ENCODE measurements at regions not wholly inside any gene's neighbourhood (a gene's known extent, or its start where the extent isn't known, plus 50 kb on each side); places are given as distances from the start of the nearest gene placed in this dataset.

DNA sequence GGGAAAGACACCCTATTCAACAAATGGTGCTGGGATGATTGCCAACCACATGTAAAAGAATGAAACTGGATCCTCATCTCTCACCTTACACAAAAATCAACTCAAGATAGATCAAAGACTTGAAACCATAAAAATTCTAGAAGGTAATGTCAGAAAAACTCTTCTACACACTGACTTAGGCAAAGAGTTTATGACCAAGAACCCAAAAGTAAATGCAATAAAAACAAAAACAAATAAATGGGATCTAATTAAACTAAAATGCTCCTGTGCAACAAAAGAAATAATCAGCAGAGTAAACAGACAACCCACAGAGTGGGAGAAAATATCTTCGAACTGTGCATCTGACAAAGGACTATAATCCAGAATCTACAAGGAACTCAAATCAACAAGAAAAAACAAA lies 504.2 kb upstream of the MBL2 start:
- no peak for TF ChIP-seq CBX3 (IDR thresholded peaks at IDR 0.05; ENCODE audit: low read depth)
- TF ChIP-seq FOSL1 (IDR thresholded peaks at IDR 0.05; ENCODE audit: low read depth), result no peak
- no peak for TF ChIP-seq SP1 (IDR thresholded peaks at IDR 0.05; ENCODE audit: low read depth)
- no peak for TF ChIP-seq CEBPB (IDR thresholded peaks at IDR 0.05; ENCODE audit: low read depth)
- no peak for TF ChIP-seq TCF7L2 (IDR thresholded peaks at IDR 0.05; ENCODE audit: borderline replicate concordance, extremely low read depth, insufficient read depth, insufficient read length)
- TF ChIP-seq POLR2AphosphoS5 (IDR thresholded peaks at IDR 0.05; ENCODE audit: low read depth, low read length), result no peak
- TF ChIP-seq, protein P1, sequence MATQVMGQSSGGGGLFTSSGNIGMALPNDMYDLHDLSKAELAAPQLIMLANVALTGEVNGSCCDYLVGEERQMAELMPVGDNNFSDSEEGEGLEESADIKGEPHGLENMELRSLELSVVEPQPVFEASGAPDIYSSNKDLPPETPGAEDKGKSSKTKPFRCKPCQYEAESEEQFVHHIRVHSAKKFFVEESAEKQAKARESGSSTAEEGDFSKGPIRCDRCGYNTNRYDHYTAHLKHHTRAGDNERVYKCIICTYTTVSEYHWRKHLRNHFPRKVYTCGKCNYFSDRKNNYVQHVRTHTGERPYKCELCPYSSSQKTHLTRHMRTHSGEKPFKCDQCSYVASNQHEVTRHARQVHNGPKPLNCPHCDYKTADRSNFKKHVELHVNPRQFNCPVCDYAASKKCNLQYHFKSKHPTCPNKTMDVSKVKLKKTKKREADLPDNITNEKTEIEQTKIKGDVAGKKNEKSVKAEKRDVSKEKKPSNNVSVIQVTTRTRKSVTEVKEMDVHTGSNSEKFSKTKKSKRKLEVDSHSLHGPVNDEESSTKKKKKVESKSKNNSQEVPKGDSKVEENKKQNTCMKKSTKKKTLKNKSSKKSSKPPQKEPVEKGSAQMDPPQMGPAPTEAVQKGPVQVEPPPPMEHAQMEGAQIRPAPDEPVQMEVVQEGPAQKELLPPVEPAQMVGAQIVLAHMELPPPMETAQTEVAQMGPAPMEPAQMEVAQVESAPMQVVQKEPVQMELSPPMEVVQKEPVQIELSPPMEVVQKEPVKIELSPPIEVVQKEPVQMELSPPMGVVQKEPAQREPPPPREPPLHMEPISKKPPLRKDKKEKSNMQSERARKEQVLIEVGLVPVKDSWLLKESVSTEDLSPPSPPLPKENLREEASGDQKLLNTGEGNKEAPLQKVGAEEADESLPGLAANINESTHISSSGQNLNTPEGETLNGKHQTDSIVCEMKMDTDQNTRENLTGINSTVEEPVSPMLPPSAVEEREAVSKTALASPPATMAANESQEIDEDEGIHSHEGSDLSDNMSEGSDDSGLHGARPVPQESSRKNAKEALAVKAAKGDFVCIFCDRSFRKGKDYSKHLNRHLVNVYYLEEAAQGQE (IDR thresholded peaks at IDR 0.05; ENCODE audit: low read depth), result no peak
- TF ChIP-seq ZFX (IDR thresholded peaks at IDR 0.05), result no peak
- Histone ChIP-seq H3K79me2 (ENCODE audit: insufficient read depth, low read length) (no peaks in the 10 kb centered on the region), H3K4me2 (ENCODE audit: low read length) (no peak overlapping the region), H3K4me3 (replicated peaks in 1 of 2; ENCODE audit: low read depth in 1 of 2, low read length in 2 of 2) (no peak overlapping the region), H3K4me1 (ENCODE audit: control insufficient read depth in 1 of 2, insufficient read depth in 2 of 2, low read length in 2 of 2) (no peaks in the 10 kb centered on the region), H3K27ac (ENCODE audit: low read depth, low read length) (no peak overlapping the region), H3K27me3 (ENCODE audit: insufficient read depth, low read length) (no peaks in the 10 kb centered on the region), H2AFZ (ENCODE audit: low read depth, low read length, poor library complexity, severe bottlenecking) (no peak overlapping the region), H3K9me3 (ENCODE audit: control insufficient read depth in 1 of 2, insufficient read depth in 1 of 2, low read depth in 1 of 2, low read length in 2 of 2) (peaks cover 12 to 19% of the 10 kb centered on the region in 2 experiments; a peak in 2 of 4 replicates), H3K9me2 (ENCODE audit: insufficient read depth) (no peaks in the 10 kb centered on the region), H4K20me1 (ENCODE audit: insufficient read depth) (no peaks in the 10 kb centered on the region), H3K9ac (ENCODE audit: low read length) (no peak overlapping the region), H3K36me3 (ENCODE audit: control insufficient read depth in 1 of 2, insufficient read depth in 2 of 2, low read length in 2 of 2) (no peaks in the 10 kb centered on the region)
- ChIA-PET POLR2A (no interaction called here), CTCF (no interaction called here), RAD21 (ENCODE audit: low non-redundant PET in 1 of 2, low total read pairs in 2 of 2, uncharacterized antibody in 2 of 2, unreplicated experiment in 2 of 2) (no interaction called here)
- no TSS peak for BruUV-seq (replicated peaks)
- ATAC-seq (no peak), DNase-seq (ENCODE audit: low read depth, low spot score) (no peak)
- intact Hi-C loops (cut with micrococcal nuclease), result no loop called here

DNA sequence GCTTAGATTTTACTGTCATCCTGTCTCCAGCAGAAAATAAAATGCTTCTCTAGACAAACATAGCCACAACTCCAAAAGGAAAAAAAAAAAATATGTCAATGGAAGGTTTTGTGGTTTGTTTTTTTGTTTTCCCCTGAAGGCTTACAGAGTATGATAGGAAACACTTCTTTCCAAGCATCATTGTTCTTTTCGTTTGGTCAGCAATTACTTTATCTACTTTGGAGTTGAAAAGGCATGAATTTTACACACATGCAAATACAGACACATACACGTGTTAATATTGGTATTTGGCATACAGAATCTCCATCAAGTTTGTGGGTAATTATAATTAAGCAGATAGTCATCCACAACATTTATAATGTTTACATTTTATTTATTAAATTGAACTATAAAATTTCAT lies 496.9 kb upstream of the MBL2 start:
- Histone ChIP-seq H3K9me3 (ENCODE audit: control insufficient read depth in 1 of 2, insufficient read depth in 1 of 2, low read depth in 1 of 2, low read length in 2 of 2) (peaks cover 12 to 35% of the 10 kb centered on the region in 2 experiments; a peak in 2 of 4 replicates), H3K36me3 (ENCODE audit: control insufficient read depth in 1 of 2, insufficient read depth in 2 of 2, low read length in 2 of 2) (no peaks in the 10 kb centered on the region), H3K4me1 (ENCODE audit: control insufficient read depth in 1 of 2, insufficient read depth in 2 of 2, low read length in 2 of 2) (no peaks in the 10 kb centered on the region), H2AFZ (ENCODE audit: low read depth, low read length, poor library complexity, severe bottlenecking) (no peak overlapping the region), H3K9me2 (ENCODE audit: insufficient read depth) (no peaks in the 10 kb centered on the region), H3K4me3 (replicated peaks in 1 of 2; ENCODE audit: low read depth in 1 of 2, low read length in 2 of 2) (no peak overlapping the region), H3K27ac (ENCODE audit: low read depth, low read length) (no peak overlapping the region), H4K20me1 (ENCODE audit: insufficient read depth) (no peaks in the 10 kb centered on the region), H3K27me3 (ENCODE audit: insufficient read depth, low read length) (no peaks in the 10 kb centered on the region), H3K79me2 (ENCODE audit: insufficient read depth, low read length) (no peaks in the 10 kb centered on the region), H3K4me2 (ENCODE audit: low read length) (no peak overlapping the region), H3K9ac (ENCODE audit: low read length) (no peak overlapping the region)
- ATAC-seq, result no peak
- RAD21 ChIA-PET (ENCODE audit: low non-redundant PET in 1 of 2, low total read pairs in 2 of 2, uncharacterized antibody in 2 of 2, unreplicated experiment in 2 of 2), result no interaction called here
- intact Hi-C loops (cut with micrococcal nuclease), result no loop called here
- TF ChIP-seq, protein P2, sequence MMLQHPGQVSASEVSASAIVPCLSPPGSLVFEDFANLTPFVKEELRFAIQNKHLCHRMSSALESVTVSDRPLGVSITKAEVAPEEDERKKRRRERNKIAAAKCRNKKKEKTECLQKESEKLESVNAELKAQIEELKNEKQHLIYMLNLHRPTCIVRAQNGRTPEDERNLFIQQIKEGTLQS (IDR thresholded peaks at IDR 0.05), result no peak
- TF ChIP-seq, protein P1 (IDR thresholded peaks at IDR 0.05; ENCODE audit: low read depth), result no peak
- no peak for TF ChIP-seq FOSL1 (IDR thresholded peaks at IDR 0.05; ENCODE audit: low read depth)
- TF ChIP-seq, protein P3, sequence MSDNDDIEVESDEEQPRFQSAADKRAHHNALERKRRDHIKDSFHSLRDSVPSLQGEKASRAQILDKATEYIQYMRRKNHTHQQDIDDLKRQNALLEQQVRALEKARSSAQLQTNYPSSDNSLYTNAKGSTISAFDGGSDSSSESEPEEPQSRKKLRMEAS (IDR thresholded peaks at IDR 0.05), result no peak
- CTCF ChIA-PET, result no interaction called here
- no peak for DNase-seq (ENCODE audit: low read depth, low spot score)
- POLR2A ChIA-PET, result no interaction called here
- BruUV-seq (replicated peaks), result no TSS peak
